Spleen (tissue), 11 donors: ENCODE measurements at regions not wholly inside any gene's neighbourhood (a gene's known extent, or its start where the extent isn't known, plus 50 kb on each side); places are given as distances from the start of the nearest gene placed in this dataset.

ENCODE experiments used
- DNase-seq: peaks from one replicate; pipeline ENCODE4 v3.0.0-alpha.2; 2020
- H3K27ac ChIP-seq, 8 donors: fragments of 200-600 bp; sonication (generic) in 7 of 8; 1 replicate in 4 of 8; 2 replicates in 4 of 8; pipeline versions ENCODE4 v1.5.0 to v1.8.0; 2016 to 2021; ENCODE audit warnings: inconsistent platforms in 4 of 8, mild to moderate bottlenecking in 4 of 8, moderate library complexity in 1 of 8
- H3K27me3 ChIP-seq, 7 donors: fragments of 200-600 bp; sonication (generic) in 6 of 7; replicated peaks in 1 of 7; 1 replicate in 4 of 7; 2 replicates in 3 of 7; pipeline versions ENCODE4 v1.5.0 to v1.8.0; 2016 to 2021; ENCODE audit warnings: inconsistent platforms in 3 of 7, mild to moderate bottlenecking in 1 of 7
- H3K36me3 ChIP-seq, 6 donors: fragments of 200-600 bp; sonication (generic) in 5 of 6; 1 replicate in 4 of 6; 2 replicates in 2 of 6; pipeline versions ENCODE4 v1.5.0 to v1.8.0; 2016 to 2021; ENCODE audit warnings: inconsistent platforms in 2 of 6
- H3K4me1 ChIP-seq, 6 donors: fragments of 200-600 bp; sonication (generic) in 5 of 6; 1 replicate in 3 of 6; 2 replicates in 3 of 6; pipeline versions ENCODE4 v1.5.0 to v1.8.0; 2016 to 2021; ENCODE audit warnings: inconsistent platforms in 3 of 6
- H3K4me3 ChIP-seq, 8 donors: fragments of 200-600 bp; sonication (generic) in 7 of 8; 1 replicate in 4 of 8; 2 replicates in 4 of 8; pipeline versions ENCODE4 v1.5.0 to v1.8.0; 2016 to 2021; ENCODE audit warnings: inconsistent platforms in 4 of 8, mild to moderate bottlenecking in 4 of 8, moderate library complexity in 2 of 8
- H3K9me3 ChIP-seq, 8 donors: fragments of 200-600 bp; sonication (generic) in 7 of 8; 1 replicate in 4 of 8; 2 replicates in 4 of 8; pipeline versions ENCODE4 v1.5.0 to v1.8.0; 2016 to 2021; ENCODE audit warnings: inconsistent platforms in 4 of 8
- POLR2A ChIP-seq, 3 donors: fragments of 450-650 bp; IDR thresholded peaks; one replicate each; pipeline ENCODE4 v1.5.1; 2017; ENCODE audit warnings: antibody characterized with exemption in 3 of 3, mild to moderate bottlenecking in 1 of 3
- POLR2AphosphoS5 ChIP-seq, 3 donors: sonication (generic); formaldehyde crosslinking; IDR thresholded peaks; one replicate each; pipeline ENCODE4 v1.5.1; 2017; ENCODE audit warnings: antibody characterized with exemption in 3 of 3
- WGBS, 5 donors: extraction: QIAGEN DNeasy Blood & Tissue Kit in 3 of 5; methylation state at CpG; one replicate each; pipeline versions ENCODE4 v1.1.5 to v1.1.7; 2013 to 2018; 5-methylcytosine and 5-hydroxymethylcytosine counted together
- intact Hi-C: fragments of 100-400 bp; cut with DNase I; formaldehyde crosslinking; loops from one replicate; pipeline ENCODE4 v1.15.0; 2023; ENCODE audit warnings: low total_unique reads
- TF ChIP-seq, protein P1 (sequence below), 11 experiments: fragments of 200-600 bp in 7 of 11; fragments of 450-650 bp in 4 of 11; sonication (generic) in 4 of 11; IDR thresholded peaks in 8 of 11; conservative IDR thresholded peaks in 3 of 11; 1 replicate in 7 of 11; 2 replicates in 4 of 11; pipeline versions ENCODE4 v1.4.0 to v1.8.0; 2016 to 2021; ENCODE audit warnings: antibody characterized with exemption in 11 of 11, inconsistent platforms in 4 of 11, mild to moderate bottlenecking in 1 of 11
- donor health status: healthy with polysubstance abuse.
- donor health status: DM: no; HTN: no; CAD: no; lungs with moderate emphysema.
- donor health status: DM: no; HTN: no; CAD: no.
- donor health status: Bipolar disorder and iron deficiency.
- donor health status: healthy.
- donor health status: DM: no; HTN: no; CAD: no.
- donor health status: DM: yes; HTN: yes; CAD: no.

DNA sequence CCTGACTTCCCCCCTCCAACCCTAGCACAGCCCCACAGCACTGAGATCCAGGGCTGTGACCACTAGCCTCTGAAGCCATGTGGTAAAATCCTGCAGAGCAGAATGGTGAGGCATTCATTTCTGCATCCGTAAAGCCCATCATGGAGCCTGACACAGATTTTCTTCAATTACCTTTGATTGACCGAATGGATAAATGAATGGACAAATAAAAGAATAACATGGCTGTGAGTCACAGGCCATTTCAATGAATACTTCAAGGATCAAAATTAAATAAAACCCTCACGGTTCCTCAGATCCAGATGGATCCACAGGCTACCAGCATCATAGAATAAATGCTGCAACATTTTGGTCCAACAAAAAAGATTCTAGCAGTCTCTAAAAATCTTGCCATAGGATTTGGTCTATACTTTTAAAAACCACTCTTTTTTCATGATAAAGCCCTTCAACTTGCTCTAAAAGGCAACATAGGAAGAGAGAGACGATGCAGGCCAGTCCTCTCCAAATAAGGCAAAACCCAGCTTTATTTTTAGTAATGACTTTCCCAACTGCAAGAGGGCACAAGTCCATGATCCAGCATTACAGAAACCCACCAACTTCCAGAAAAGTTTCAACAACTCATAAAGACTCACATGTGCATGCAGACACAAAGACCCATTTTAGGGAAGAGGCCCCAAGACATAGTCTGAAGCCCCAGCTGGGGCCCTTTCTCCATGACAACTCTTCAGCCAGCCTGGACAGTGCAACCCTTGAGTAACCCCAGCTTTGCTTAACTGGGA, 52.4 kb upstream of the MRPS22 start:
- H3K9me3 ChIP-seq, result no peaks in the 10 kb centered on the region
- TF ChIP-seq POLR2A (IDR thresholded peaks at IDR 0.05), result no peak
- TF ChIP-seq, protein P1, sequence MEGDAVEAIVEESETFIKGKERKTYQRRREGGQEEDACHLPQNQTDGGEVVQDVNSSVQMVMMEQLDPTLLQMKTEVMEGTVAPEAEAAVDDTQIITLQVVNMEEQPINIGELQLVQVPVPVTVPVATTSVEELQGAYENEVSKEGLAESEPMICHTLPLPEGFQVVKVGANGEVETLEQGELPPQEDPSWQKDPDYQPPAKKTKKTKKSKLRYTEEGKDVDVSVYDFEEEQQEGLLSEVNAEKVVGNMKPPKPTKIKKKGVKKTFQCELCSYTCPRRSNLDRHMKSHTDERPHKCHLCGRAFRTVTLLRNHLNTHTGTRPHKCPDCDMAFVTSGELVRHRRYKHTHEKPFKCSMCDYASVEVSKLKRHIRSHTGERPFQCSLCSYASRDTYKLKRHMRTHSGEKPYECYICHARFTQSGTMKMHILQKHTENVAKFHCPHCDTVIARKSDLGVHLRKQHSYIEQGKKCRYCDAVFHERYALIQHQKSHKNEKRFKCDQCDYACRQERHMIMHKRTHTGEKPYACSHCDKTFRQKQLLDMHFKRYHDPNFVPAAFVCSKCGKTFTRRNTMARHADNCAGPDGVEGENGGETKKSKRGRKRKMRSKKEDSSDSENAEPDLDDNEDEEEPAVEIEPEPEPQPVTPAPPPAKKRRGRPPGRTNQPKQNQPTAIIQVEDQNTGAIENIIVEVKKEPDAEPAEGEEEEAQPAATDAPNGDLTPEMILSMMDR (IDR thresholded peaks at IDR 0.05 in 8 of 11, conservative IDR thresholded peaks at IDR 0.05 in 3 of 11), result no peak
- TF ChIP-seq POLR2AphosphoS5 (IDR thresholded peaks at IDR 0.05), result no peak
- H3K4me3 ChIP-seq, result no peak overlapping the region
- no peaks in the 10 kb centered on the region for H3K4me1 ChIP-seq
- H3K36me3 ChIP-seq, result no peaks in the 10 kb centered on the region
- 77 to 93% (median 87%) methylated on average over 4 of the region's 4 CpGs for WGBS, 5 donors
- DNase-seq, result no peak
- H3K27ac ChIP-seq, result no peak overlapping the region
- no peaks in the 10 kb centered on the region for H3K27me3 ChIP-seq
- intact Hi-C loops, result no loop called here

DNA sequence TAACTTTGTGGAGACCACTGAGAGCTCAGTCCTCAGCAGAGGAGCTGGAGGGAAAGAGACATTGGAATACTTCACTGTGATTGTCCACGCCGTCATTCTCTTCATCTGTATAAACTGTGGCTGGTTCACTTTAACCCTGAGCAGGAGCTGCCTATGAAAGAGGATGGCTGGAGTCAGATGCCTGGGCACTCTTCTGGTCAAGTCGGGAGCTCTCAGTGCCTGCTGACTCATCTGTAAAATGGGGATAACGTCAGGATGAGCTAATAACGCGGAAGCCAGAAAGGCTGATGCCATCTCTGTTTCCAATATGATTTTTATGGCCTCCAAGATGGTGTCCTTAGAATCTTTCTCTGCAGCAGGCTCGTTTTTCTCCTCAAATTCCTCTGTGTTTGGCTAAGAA, 51.6 kb upstream of the MRPS22 start:
- Histone ChIP-seq H3K4me1 (no peaks in the 10 kb centered on the region), H3K4me3 (no peak overlapping the region), H3K9me3 (no peaks in the 10 kb centered on the region), H3K27me3 (no peaks in the 10 kb centered on the region), H3K27ac (no peak overlapping the region), H3K36me3 (no peaks in the 10 kb centered on the region)
- no peak for DNase-seq
- WGBS, 5 donors, result 72 to 83% (median 82%) methylated on average over 7 of the region's 7 CpGs
- TF ChIP-seq POLR2A (IDR thresholded peaks at IDR 0.05) (no peak), POLR2AphosphoS5 (IDR thresholded peaks at IDR 0.05) (no peak)
- TF ChIP-seq, protein P1 (IDR thresholded peaks at IDR 0.05 in 8 of 11, conservative IDR thresholded peaks at IDR 0.05 in 3 of 11), result no peak
- intact Hi-C loops, result no loop called here

DNA sequence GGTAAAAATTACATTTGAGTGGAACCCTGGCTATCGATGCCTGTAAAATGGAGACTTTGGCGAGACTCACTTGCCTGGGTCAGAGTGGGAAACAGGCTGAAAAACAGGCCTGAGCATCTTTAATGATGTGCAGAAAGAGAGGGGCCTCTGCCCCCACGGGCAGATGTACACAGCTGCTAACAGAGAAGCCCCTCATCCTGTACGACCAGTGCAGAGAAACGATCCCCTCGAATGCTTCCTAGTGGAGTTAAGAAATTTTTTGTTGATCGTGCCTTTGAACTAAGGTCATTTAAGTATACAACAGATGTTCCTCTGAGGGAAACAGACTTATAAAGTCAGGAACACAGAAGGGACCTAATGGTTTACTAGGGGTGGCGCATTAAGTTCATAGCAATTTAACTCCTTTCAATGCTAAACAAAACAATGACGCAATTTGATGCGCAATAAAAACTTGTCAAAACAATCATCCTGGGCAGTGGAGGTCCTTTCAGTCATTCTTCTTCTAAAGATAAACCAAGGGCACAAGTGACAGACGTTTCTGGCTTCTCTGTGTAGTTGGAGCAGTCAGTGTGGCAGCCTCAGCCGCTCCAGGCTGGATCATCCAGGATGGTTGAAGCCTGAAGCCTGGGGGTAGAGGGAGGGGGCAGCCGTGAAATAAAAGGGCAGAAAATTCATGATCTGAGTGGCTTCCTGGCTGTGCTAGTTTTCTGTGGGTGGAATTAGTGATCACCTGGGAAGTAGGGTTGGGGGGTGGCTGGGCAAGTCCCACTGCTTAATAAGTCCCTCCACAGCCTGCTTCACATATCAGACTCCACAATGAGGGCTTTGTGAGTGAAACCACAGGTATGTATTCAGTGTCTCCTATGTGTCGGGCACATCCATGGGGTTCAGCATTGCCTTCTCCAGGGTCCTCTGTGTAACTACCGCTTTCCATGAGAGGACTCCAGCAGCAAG, 50.8 kb upstream of the MRPS22 start:
- no peaks in the 10 kb centered on the region for H3K27me3 ChIP-seq
- H3K9me3 ChIP-seq, result no peaks in the 10 kb centered on the region
- intact Hi-C loops, result no loop called here
- TF ChIP-seq, protein P1 (IDR thresholded peaks at IDR 0.05 in 8 of 11, conservative IDR thresholded peaks at IDR 0.05 in 3 of 11), result no peak
- TF ChIP-seq POLR2A (IDR thresholded peaks at IDR 0.05) (no peak), POLR2AphosphoS5 (IDR thresholded peaks at IDR 0.05) (no peak)
- WGBS, 5 donors, result 64 to 74% (median 69%) methylated on average over 15 of the region's 15 CpGs
- H3K27ac ChIP-seq, result no peak overlapping the region
- H3K4me3 ChIP-seq, result no peak overlapping the region
- H3K36me3 ChIP-seq, result no peaks in the 10 kb centered on the region
- no peaks in the 10 kb centered on the region for H3K4me1 ChIP-seq
- no peak for DNase-seq

DNA sequence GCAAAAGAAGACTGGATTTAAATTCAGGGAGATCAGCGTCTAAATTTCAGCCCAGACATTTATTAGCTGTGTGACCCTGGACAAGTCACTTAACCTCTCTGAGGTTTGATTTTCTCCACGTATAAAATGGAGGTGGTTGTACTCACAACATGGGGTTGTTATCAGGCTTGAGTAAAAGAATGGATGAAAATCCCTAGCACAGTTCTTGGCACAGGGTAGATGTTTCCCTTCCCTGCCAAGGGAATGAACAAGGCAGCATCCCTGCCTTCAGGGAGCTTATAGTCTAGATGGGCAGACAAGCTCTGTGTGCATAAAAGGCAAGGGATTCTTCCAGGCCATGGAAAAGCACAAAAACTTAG, 50.2 kb upstream of the MRPS22 start:
- Histone ChIP-seq H3K9me3 (no peaks in the 10 kb centered on the region), H3K36me3 (no peaks in the 10 kb centered on the region), H3K4me1 (no peaks in the 10 kb centered on the region), H3K4me3 (no peak overlapping the region), H3K27ac (no peak overlapping the region), H3K27me3 (no peaks in the 10 kb centered on the region)
- WGBS, 5 donors, result 80 to 87% (median 83%) methylated on average over 2 of the region's 2 CpGs
- TF ChIP-seq, protein P1 (IDR thresholded peaks at IDR 0.05 in 8 of 11, conservative IDR thresholded peaks at IDR 0.05 in 3 of 11), result no peak
- TF ChIP-seq POLR2A (IDR thresholded peaks at IDR 0.05) (no peak), POLR2AphosphoS5 (IDR thresholded peaks at IDR 0.05) (no peak)
- DNase-seq, result no peak
- intact Hi-C loops, result no loop called here
